ENCODE measurements at regions not wholly inside any gene's neighbourhood (a gene's known extent, or its start where the extent isn't known, plus 50 kb on each side); places are given as distances from the start of the nearest gene placed in this dataset.

DNA sequence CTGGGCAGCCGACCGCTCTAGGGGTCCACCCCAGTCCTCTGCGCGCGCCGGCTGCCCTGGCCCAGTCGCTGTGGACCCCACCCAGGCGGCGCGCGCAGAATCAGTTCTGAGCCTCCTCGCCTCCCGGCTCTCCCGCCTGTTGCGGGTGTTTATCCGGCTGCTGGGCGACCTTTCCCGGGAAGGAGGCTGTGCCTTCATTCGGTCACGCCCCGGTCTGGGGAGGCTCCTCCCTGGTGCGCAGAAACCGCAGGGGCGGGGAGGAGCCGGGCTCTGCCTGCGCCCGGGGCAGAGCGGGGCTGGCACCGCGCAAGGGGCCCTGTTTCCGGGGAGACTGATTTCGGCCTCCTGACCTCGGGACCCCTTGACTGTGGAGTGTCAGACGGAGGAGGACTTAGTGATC lies 80.8 kb upstream of the EYS start:
- H3K4me3 Mint-ChIP-seq, result no peak overlapping the region
- H3K36me3 Mint-ChIP-seq, result peaks cover 3% of the 10 kb centered on the region
- peaks cover 16% of the 10 kb centered on the region for H3K9me3 Mint-ChIP-seq
- no peaks in the 10 kb centered on the region for H3K27me3 Mint-ChIP-seq
- peaks cover 5% of the 10 kb centered on the region for H3K4me1 Mint-ChIP-seq (ENCODE audit: unreplicated experiment)
- TF ChIP-seq CTCF (conservative IDR thresholded peaks at IDR 0.05), result no peak
- no peak overlapping the region for H3K27ac Mint-ChIP-seq
- no peak for DNase-seq (ENCODE audit: extremely low spot score, unreplicated experiment)

DNA sequence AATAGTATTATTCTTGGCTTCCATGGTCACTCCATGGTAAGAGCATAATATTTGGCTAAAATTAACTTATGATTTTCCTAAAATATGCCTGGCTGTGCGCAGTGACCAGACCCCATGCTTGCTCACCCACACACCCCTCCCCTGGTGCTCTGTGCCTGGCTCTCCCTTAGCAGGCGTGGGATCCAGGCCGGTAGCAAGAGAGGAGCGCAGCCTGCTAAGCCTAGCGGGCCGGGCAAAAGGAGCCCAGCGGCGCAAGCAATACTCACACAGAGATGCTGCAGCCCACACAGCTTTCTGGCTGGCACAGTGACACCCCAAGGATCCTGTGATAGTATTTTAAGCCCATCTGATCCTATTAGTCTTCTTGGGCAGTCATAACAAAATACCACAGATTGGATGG lies 79.8 kb upstream of the EYS start:
- Mint-ChIP-seq H3K4me1 (ENCODE audit: unreplicated experiment) (peaks cover 5% of the 10 kb centered on the region), H3K4me3 (no peak overlapping the region), H3K27me3 (no peaks in the 10 kb centered on the region), H3K36me3 (peaks cover under 1% of the 10 kb centered on the region), H3K27ac (no peak overlapping the region), H3K9me3 (peaks cover 16% of the 10 kb centered on the region)
- no peak for TF ChIP-seq CTCF (conservative IDR thresholded peaks at IDR 0.05)
- no peak for DNase-seq (ENCODE audit: extremely low spot score, unreplicated experiment)

GRCh38 chr6:65780691-65781090 lies 73.7 kb upstream of the EYS start:
- no peak for TF ChIP-seq CTCF (conservative IDR thresholded peaks at IDR 0.05)
- H3K9me3 Mint-ChIP-seq, result peaks cover 20% of the 10 kb centered on the region
- H3K27me3 Mint-ChIP-seq, result no peaks in the 10 kb centered on the region
- H3K36me3 Mint-ChIP-seq, result peaks cover 8% of the 10 kb centered on the region
- no peaks in the 10 kb centered on the region for H3K4me1 Mint-ChIP-seq (ENCODE audit: unreplicated experiment)
- H3K4me3 Mint-ChIP-seq, result no peak overlapping the region
- H3K27ac Mint-ChIP-seq, result no peak overlapping the region
- DNase-seq (ENCODE audit: extremely low spot score, unreplicated experiment), result no peak

DNA sequence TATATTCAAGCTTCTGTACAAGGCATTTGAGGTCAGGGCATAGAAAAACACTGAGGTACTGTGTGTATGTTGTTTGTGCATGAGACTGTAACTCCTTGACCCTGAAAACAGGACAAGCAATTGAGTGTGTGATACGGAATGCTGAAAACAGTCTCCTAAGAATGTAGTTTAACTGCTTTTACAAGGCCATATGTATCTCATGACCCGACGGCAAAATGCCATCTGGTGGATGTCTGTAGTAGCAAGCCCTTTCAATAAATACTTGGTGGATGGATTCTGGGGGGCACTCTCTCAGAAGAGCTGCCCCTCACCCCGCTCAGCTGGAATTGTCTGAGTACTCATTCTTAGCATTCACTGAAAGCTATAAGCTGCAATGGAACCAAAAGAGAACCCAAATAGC lies 69.3 kb upstream of the EYS start:
- H3K27ac Mint-ChIP-seq, result peak overlapping the region; percentile 76
- H3K4me1 Mint-ChIP-seq (ENCODE audit: unreplicated experiment), result no peaks in the 10 kb centered on the region
- peaks cover 14% of the 10 kb centered on the region for H3K9me3 Mint-ChIP-seq
- DNase-seq (ENCODE audit: extremely low spot score, unreplicated experiment), result no peak
- peaks cover 5% of the 10 kb centered on the region for H3K36me3 Mint-ChIP-seq
- TF ChIP-seq CTCF (conservative IDR thresholded peaks at IDR 0.05), result peak; percentile 56
- no peaks in the 10 kb centered on the region for H3K27me3 Mint-ChIP-seq
- H3K4me3 Mint-ChIP-seq, result peak overlapping the region; percentile 61

GRCh38 chr6:65771946-65772345 lies 64.9 kb upstream of the EYS start:
- Mint-ChIP-seq H3K9me3 (peaks cover 6% of the 10 kb centered on the region), H3K27ac (no peak overlapping the region), H3K4me3 (no peak overlapping the region), H3K36me3 (peaks cover 5% of the 10 kb centered on the region), H3K27me3 (no peaks in the 10 kb centered on the region), H3K4me1 (ENCODE audit: unreplicated experiment) (no peaks in the 10 kb centered on the region)
- TF ChIP-seq CTCF (conservative IDR thresholded peaks at IDR 0.05), result no peak
- DNase-seq (ENCODE audit: extremely low spot score, unreplicated experiment), result peak; percentile 53

- Mint-ChIP-seq H3K27me3 (no peaks in the 10 kb centered on the region), H3K4me1 (ENCODE audit: unreplicated experiment) (no peaks in the 10 kb centered on the region), H3K9me3 (no peaks in the 10 kb centered on the region), H3K4me3 (no peak overlapping the region), H3K27ac (no peak overlapping the region), H3K36me3 (no peaks in the 10 kb centered on the region)
- DNase-seq (ENCODE audit: extremely low spot score, unreplicated experiment), result no peak
- TF ChIP-seq CTCF (conservative IDR thresholded peaks at IDR 0.05), result no peak
Measured at GRCh38 chr6:65761890-65762289, 54.9 kb upstream of the EYS start.
